Panc1 (cell line): ENCODE measurements at regions not wholly inside any gene's neighbourhood (a gene's known extent, or its start where the extent isn't known, plus 50 kb on each side); places are given as distances from the start of the nearest gene placed in this dataset.

Source experiments
- ATAC-seq: fragments of 200-7000 bp; cut with Tn5 transposase; 2 replicates; pipeline ENCODE4 v1.9.1; 2020; ENCODE audit warnings: mild to moderate bottlenecking, moderate library complexity
- BruUV-seq: library from RNA; stranded (reverse); fragments of 400-500 nt; replicated peaks from 2 replicates; lab custom pipeline; 2021; lab: Mats Ljungman, UMichigan
- CTCF ChIA-PET: fragments of 300-600 bp; sonication (Branson Sonifier 250); formaldehyde crosslinking; loops from one replicate; lab custom pipeline; 2022; ENCODE audit warnings: antibody characterized with exemption; lab: Charles Lee
- POLR2A ChIA-PET: fragments of 300-600 bp; sonication (Branson Sonifier 250); formaldehyde crosslinking; loops from one replicate; lab custom pipeline; 2022; ENCODE audit warnings: antibody characterized with exemption; lab: Charles Lee
- DNase-seq: peaks from one replicate; pipeline ENCODE4 v3.0.0-alpha.2; 2010; ENCODE audit warnings: low read depth, low spot score
- H3K27ac ChIP-seq: 2 replicates; pipeline ENCODE4 v1.5.1; 2011; ENCODE audit warnings: mild to moderate bottlenecking, low read length, inconsistent platforms
- H3K27me3 ChIP-seq: fragments of 200-500 bp; sonication (Bioruptor generic); 2 replicates; pipeline ENCODE4 v1.6.0; 2014; ENCODE audit warnings: low read length, inconsistent platforms; ENCODE audit not compliant: control insufficient read depth, insufficient read depth
- H3K36me3 ChIP-seq: fragments of 200-500 bp; sonication (Bioruptor generic); 2 replicates; pipeline ENCODE4 v1.5.1; 2014; ENCODE audit warnings: inconsistent platforms, mild to moderate bottlenecking, low read length, moderate library complexity; ENCODE audit not compliant: control insufficient read depth, insufficient read depth
- H3K4me1 ChIP-seq: 2 replicates; pipeline ENCODE4 v1.5.1; 2011; ENCODE audit warnings: inconsistent platforms, mild to moderate bottlenecking, low read length, moderate library complexity; ENCODE audit not compliant: control insufficient read depth, insufficient read depth
- H3K4me3 ChIP-seq, 2 experiments: 2 replicates each; pipeline ENCODE4 v1.5.1; 2011 to 2012; ENCODE audit warnings: low read depth in 2 of 2, low read length in 2 of 2, mild to moderate bottlenecking in 2 of 2, inconsistent platforms in 1 of 2, moderate library complexity in 1 of 2
- H3K9me3 ChIP-seq: fragments of 200-500 bp; sonication (Bioruptor generic); 2 replicates; pipeline ENCODE4 v1.5.1; 2014; ENCODE audit warnings: low read depth, mild to moderate bottlenecking, inconsistent platforms, low read length, moderate library complexity; ENCODE audit not compliant: control insufficient read depth, insufficient read depth
- POLR2AphosphoS5 ChIP-seq: IDR thresholded peaks from 2 replicates; pipeline ENCODE4 v1.6.1; 2012; ENCODE audit warnings: mild to moderate bottlenecking, low read depth, low read length, moderate library complexity
- SIN3A ChIP-seq: IDR thresholded peaks from 2 replicates; pipeline ENCODE4 v1.6.1; 2012; ENCODE audit warnings: low read depth, mild to moderate bottlenecking, low read length, moderate library complexity, borderline replicate concordance; ENCODE audit not compliant: insufficient read depth
- TCF7L2 ChIP-seq: IDR thresholded peaks from 2 replicates; pipeline ENCODE4 v1.6.1; 2011; ENCODE audit warnings: mild to moderate bottlenecking, low read depth, low read length, inconsistent platforms
- in situ Hi-C: cut with HindIII; loops from 2 replicates; pipeline ENCODE4 v1.10.0; 2016; ENCODE audit warnings: low sequenced_read_pairs, low pct_unique_long_range_greater_than_20kb
- intact Hi-C: fragments of 100-400 bp; cut with micrococcal nuclease; formaldehyde crosslinking; loops from one replicate; pipeline ENCODE4 v1.10.0; 2022; ENCODE audit not compliant: unreplicated experiment
- TF ChIP-seq, protein P1 (sequence below), 2 experiments: IDR thresholded peaks; 2 replicates each; pipeline ENCODE4 v1.6.1; 2011 to 2012; ENCODE audit warnings: low read depth in 2 of 2, control low read depth in 1 of 2, low read length in 1 of 2, mild to moderate bottlenecking in 1 of 2, moderate library complexity in 1 of 2; ENCODE audit not compliant: insufficient read depth in 1 of 2
- TF ChIP-seq, protein P2 (sequence below): fragments of 450-650 bp; IDR thresholded peaks from 2 replicates; pipeline ENCODE4 v1.5.1; 2017; ENCODE audit warnings: mild to moderate bottlenecking

DNA sequence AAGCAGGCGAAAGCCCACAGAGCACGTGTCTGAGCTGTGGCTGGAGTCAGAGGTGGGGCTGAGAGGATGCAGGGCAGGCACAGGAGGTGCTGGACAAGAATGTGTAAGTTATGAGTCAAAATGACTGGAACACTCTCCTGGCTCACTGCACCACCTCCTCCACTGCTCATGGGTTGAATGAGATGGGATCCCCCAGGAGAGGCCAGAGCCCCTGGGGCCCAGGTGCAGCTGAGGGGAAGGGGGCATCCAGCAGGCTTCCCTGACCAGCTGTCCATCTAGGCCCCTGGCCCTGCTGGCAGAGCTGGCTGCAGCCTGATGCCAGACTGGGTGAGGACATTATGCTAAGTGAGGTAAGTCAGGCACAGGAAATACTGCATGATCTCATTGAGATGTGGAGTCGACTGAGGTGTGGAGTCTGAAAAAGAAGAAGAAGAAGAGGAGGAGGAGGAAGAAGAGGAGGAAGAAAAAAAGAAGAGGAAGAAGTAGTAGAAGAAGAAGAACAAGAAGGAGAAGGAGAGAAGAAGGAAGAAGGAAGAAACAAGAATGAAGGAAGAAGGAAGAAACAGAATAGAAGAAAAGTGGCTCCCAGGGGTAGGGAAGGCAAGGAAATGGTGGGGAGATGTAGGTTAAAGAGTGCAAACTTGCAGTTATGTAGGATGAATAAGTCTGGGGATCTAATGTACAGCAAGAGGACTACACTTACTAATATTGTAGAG, 747.4 kb downstream of the UQCRFS1 start:
- H3K9me3 ChIP-seq = no peaks in the 10 kb centered on the region
- CTCF ChIA-PET = interaction anchor here (0.7 kb wide), 1 partner anchor 27 kb away, joined by 4 read pairs; no protein-coding TSS in a partner anchor
- H3K27me3 ChIP-seq = peaks cover 2% of the 10 kb centered on the region; the same call in 1 of the 2 replicates
- H3K36me3 ChIP-seq = no peaks in the 10 kb centered on the region
- no peak for ATAC-seq
- POLR2A ChIA-PET = no interaction called here
- DNase-seq = no peak
- H3K4me1 ChIP-seq = no peaks in the 10 kb centered on the region
- intact Hi-C loops (loop anchor here (2.0 to 5.0 kb wide), 3 partner anchors 167 to 412 kb away; no protein-coding TSS in a partner anchor), in situ Hi-C loops (no loop called here)
- BruUV-seq = no TSS peak
- H3K4me3 ChIP-seq = no peak overlapping the region
- TF ChIP-seq TCF7L2 = no peak
- TF ChIP-seq, protein P1, sequence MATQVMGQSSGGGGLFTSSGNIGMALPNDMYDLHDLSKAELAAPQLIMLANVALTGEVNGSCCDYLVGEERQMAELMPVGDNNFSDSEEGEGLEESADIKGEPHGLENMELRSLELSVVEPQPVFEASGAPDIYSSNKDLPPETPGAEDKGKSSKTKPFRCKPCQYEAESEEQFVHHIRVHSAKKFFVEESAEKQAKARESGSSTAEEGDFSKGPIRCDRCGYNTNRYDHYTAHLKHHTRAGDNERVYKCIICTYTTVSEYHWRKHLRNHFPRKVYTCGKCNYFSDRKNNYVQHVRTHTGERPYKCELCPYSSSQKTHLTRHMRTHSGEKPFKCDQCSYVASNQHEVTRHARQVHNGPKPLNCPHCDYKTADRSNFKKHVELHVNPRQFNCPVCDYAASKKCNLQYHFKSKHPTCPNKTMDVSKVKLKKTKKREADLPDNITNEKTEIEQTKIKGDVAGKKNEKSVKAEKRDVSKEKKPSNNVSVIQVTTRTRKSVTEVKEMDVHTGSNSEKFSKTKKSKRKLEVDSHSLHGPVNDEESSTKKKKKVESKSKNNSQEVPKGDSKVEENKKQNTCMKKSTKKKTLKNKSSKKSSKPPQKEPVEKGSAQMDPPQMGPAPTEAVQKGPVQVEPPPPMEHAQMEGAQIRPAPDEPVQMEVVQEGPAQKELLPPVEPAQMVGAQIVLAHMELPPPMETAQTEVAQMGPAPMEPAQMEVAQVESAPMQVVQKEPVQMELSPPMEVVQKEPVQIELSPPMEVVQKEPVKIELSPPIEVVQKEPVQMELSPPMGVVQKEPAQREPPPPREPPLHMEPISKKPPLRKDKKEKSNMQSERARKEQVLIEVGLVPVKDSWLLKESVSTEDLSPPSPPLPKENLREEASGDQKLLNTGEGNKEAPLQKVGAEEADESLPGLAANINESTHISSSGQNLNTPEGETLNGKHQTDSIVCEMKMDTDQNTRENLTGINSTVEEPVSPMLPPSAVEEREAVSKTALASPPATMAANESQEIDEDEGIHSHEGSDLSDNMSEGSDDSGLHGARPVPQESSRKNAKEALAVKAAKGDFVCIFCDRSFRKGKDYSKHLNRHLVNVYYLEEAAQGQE (IDR thresholded peaks at IDR 0.05; ENCODE audit: insufficient read depth in 1 of 2, low read depth in 2 of 2, low read length in 1 of 2) = no peak
- H3K27ac ChIP-seq = no peak overlapping the region

DNA sequence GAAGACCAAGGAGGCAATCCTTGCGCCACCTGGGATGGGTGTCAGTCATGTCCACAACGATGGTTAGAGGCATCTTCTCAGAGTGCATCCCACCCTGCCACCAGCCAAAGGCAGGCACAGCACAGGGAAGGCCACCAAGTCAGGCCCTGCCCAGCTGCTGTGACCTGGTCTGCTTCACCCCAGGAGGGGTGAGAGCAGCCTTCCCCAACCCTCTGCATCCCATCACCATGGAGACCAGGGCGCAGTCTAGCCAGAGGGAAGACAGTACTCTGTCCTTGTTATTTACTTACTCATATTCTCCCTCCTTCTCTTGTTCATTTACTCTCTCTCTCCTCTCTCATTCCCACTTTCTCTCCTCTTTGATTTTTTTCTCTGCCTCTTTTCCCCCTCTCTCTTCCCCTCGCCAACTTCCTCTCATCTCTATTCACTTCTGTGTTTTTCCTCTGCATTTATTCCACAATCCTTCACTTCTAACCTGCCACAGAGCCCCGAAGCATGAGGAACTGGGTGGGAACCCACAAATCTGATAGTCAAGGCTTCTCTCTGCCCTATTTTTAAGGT, 749.4 kb downstream of the UQCRFS1 start:
- ChIA-PET POLR2A (no interaction called here), CTCF (no interaction called here)
- Histone ChIP-seq H3K36me3 (no peaks in the 10 kb centered on the region), H3K4me1 (no peaks in the 10 kb centered on the region), H3K27me3 (peaks cover 4% of the 10 kb centered on the region; the same call in 1 of the 2 replicates), H3K4me3 (no peak overlapping the region), H3K27ac (no peak overlapping the region), H3K9me3 (no peaks in the 10 kb centered on the region)
- intact Hi-C loops (no loop called here), in situ Hi-C loops (no loop called here)
- TF ChIP-seq POLR2AphosphoS5 (no peak), SIN3A (no peak), TCF7L2 (no peak)
- TF ChIP-seq, protein P1 (IDR thresholded peaks at IDR 0.05; ENCODE audit: insufficient read depth in 1 of 2, low read depth in 2 of 2, low read length in 1 of 2) = no peak
- TF ChIP-seq, protein P2, sequence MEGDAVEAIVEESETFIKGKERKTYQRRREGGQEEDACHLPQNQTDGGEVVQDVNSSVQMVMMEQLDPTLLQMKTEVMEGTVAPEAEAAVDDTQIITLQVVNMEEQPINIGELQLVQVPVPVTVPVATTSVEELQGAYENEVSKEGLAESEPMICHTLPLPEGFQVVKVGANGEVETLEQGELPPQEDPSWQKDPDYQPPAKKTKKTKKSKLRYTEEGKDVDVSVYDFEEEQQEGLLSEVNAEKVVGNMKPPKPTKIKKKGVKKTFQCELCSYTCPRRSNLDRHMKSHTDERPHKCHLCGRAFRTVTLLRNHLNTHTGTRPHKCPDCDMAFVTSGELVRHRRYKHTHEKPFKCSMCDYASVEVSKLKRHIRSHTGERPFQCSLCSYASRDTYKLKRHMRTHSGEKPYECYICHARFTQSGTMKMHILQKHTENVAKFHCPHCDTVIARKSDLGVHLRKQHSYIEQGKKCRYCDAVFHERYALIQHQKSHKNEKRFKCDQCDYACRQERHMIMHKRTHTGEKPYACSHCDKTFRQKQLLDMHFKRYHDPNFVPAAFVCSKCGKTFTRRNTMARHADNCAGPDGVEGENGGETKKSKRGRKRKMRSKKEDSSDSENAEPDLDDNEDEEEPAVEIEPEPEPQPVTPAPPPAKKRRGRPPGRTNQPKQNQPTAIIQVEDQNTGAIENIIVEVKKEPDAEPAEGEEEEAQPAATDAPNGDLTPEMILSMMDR = no peak
- BruUV-seq = no TSS peak
- DNase-seq (no peak), ATAC-seq (no peak)
